ENCODE measurements at regions not wholly inside any gene's neighbourhood (a gene's known extent, or its start where the extent isn't known, plus 50 kb on each side); places are given as distances from the start of the nearest gene placed in this dataset.

DNA sequence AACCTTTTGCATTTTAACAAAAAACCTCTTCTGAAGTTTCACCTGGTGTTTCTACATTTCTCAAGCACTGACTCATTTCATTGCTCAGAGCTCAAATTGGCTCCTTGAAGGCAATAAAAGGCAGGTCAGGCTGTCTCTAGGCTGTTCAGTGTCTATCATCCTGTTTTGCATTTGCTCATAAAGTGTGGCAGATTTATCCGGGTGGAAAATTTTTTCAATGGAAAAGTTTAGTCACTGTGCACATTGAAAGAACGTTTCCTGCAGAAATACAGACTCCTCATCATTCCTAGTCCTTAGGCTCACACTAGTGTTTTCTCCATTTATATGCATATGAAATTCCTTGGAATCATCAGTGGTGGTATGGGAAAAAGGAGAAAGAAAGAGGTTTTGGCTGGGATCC, 114.2 kb upstream of the DGKB start:
- no peak overlapping the region for H3K27ac Mint-ChIP-seq
- Histone ChIP-seq H3K4me1 (ENCODE audit: insufficient read depth, low read length) (no peaks in the 10 kb centered on the region), H3K27ac (ENCODE audit: low read depth in 1 of 2, low read length in 2 of 2) (no peak overlapping the region), H3K4me3 (ENCODE audit: low read length) (no peak overlapping the region), H3K36me3 (ENCODE audit: insufficient read depth, low read length) (no peaks in the 10 kb centered on the region), H3K27me3 (ENCODE audit: control insufficient read depth in 1 of 2, insufficient read depth in 2 of 2, low read length in 2 of 2) (no peaks in the 10 kb centered on the region), H3K9me3 (ENCODE audit: control insufficient read depth in 1 of 2, insufficient read depth in 1 of 2, low read length in 2 of 2) (no peaks in the 10 kb centered on the region)
- no peak overlapping the region for H3K4me3 Mint-ChIP-seq
- CTCF ChIA-PET: interaction anchor here (1.1 kb wide), 1 partner anchor 15 kb away, joined by 3 read pairs; no protein-coding TSS in a partner anchor
- DNase-seq: no peak
- no peaks in the 10 kb centered on the region for H3K36me3 Mint-ChIP-seq (ENCODE audit: low read depth)
- TF ChIP-seq, protein P1, sequence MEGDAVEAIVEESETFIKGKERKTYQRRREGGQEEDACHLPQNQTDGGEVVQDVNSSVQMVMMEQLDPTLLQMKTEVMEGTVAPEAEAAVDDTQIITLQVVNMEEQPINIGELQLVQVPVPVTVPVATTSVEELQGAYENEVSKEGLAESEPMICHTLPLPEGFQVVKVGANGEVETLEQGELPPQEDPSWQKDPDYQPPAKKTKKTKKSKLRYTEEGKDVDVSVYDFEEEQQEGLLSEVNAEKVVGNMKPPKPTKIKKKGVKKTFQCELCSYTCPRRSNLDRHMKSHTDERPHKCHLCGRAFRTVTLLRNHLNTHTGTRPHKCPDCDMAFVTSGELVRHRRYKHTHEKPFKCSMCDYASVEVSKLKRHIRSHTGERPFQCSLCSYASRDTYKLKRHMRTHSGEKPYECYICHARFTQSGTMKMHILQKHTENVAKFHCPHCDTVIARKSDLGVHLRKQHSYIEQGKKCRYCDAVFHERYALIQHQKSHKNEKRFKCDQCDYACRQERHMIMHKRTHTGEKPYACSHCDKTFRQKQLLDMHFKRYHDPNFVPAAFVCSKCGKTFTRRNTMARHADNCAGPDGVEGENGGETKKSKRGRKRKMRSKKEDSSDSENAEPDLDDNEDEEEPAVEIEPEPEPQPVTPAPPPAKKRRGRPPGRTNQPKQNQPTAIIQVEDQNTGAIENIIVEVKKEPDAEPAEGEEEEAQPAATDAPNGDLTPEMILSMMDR (IDR thresholded peaks at IDR 0.05): no peak
- POLR2A ChIA-PET: no interaction called here
- ATAC-seq (ENCODE audit: poor library complexity): no peak
- H3K4me1 Mint-ChIP-seq (ENCODE audit: low read depth): no peaks in the 10 kb centered on the region
- H3K9me3 Mint-ChIP-seq: no peaks in the 10 kb centered on the region
- intact Hi-C loops (cut with DNase I, micrococcal nuclease): no loop called here
- no peaks in the 10 kb centered on the region for H3K27me3 Mint-ChIP-seq

DNA sequence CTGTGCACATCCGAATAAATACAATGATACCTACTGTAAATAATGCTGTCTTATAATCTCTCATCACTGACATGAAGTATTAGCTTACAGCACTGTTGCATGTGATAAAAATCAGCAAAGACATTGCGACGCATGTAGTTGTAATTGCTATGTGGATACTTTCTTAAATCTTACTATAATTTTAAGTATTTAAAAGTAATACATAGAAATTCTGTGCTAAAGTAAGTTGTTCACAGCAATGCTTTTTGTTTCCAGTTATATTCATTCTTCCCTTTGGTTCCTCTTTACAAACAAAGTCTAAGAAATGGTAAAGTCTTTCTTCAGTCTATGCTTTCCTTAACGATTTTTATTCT, 113.7 kb upstream of the DGKB start:
- ATAC-seq (ENCODE audit: poor library complexity) (no peak), DNase-seq (no peak)
- Mint-ChIP-seq H3K27ac (no peak overlapping the region), H3K27me3 (no peaks in the 10 kb centered on the region), H3K4me1 (ENCODE audit: low read depth) (no peaks in the 10 kb centered on the region), H3K36me3 (ENCODE audit: low read depth) (no peaks in the 10 kb centered on the region), H3K9me3 (no peaks in the 10 kb centered on the region), H3K4me3 (no peak overlapping the region)
- ChIA-PET POLR2A (no interaction called here), CTCF (interaction anchor here (1.1 kb wide), 1 partner anchor 16 kb away, joined by 3 read pairs; no protein-coding TSS in a partner anchor)
- TF ChIP-seq, protein P1 (IDR thresholded peaks at IDR 0.05): peak; percentile 6
- H3K27ac ChIP-seq (ENCODE audit: low read depth in 1 of 2, low read length in 2 of 2): no peak overlapping the region
- no peaks in the 10 kb centered on the region for H3K9me3 ChIP-seq (ENCODE audit: control insufficient read depth in 1 of 2, insufficient read depth in 1 of 2, low read length in 2 of 2)
- no peaks in the 10 kb centered on the region for H3K36me3 ChIP-seq (ENCODE audit: insufficient read depth, low read length)
- intact Hi-C loops (cut with DNase I, micrococcal nuclease): no loop called here
- H3K4me1 ChIP-seq (ENCODE audit: insufficient read depth, low read length): no peaks in the 10 kb centered on the region
- no peaks in the 10 kb centered on the region for H3K27me3 ChIP-seq (ENCODE audit: control insufficient read depth in 1 of 2, insufficient read depth in 2 of 2, low read length in 2 of 2)
- H3K4me3 ChIP-seq (ENCODE audit: low read length): no peak overlapping the region

DNA sequence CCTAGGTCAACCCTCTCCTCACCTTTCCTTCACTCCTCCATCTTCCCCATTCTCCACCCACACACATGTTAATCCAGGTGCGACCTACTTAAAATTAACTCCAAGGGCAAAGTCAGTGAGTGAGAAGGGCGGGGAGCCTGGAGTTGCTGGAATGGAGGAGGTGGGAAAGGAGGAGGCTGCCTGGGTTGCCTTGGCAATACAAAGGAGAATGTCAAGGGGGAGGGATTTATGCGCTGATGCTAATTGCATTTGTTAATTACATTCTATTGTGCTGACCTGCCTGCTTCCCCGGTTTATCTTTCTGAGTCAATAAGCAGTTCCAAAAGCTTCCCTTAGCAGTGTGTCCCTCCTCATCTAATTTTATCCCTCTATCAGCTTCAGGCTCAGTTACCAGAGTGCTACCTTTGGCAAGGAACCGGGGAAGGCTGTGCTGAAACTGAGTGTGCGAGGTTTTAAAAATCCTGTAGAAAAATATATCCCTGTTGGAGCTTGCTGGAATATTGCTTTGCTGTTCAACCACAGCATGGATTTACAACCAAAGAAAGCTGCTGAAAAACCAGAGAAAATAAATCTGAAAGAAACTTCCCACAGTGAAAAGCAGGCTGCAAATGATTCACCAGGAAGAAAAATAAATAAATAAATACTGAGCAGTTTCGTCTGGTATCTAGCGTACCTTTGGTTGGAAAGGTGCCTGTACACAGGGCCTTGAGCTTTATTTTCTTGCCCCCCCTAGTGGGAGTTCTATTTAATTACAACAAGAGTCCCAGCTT, 113.2 kb upstream of the DGKB start:
- ChIA-PET CTCF (interaction anchor here (1.1 kb wide), 1 partner anchor 16 kb away, joined by 3 read pairs; no protein-coding TSS in a partner anchor), POLR2A (no interaction called here)
- H3K27ac Mint-ChIP-seq: no peak overlapping the region
- Histone ChIP-seq H3K36me3 (ENCODE audit: insufficient read depth, low read length) (no peaks in the 10 kb centered on the region), H3K27me3 (ENCODE audit: control insufficient read depth in 1 of 2, insufficient read depth in 2 of 2, low read length in 2 of 2) (no peaks in the 10 kb centered on the region), H3K27ac (ENCODE audit: low read depth in 1 of 2, low read length in 2 of 2) (no peak overlapping the region), H3K9me3 (ENCODE audit: control insufficient read depth in 1 of 2, insufficient read depth in 1 of 2, low read length in 2 of 2) (no peaks in the 10 kb centered on the region), H3K4me3 (ENCODE audit: low read length) (no peak overlapping the region), H3K4me1 (ENCODE audit: insufficient read depth, low read length) (no peaks in the 10 kb centered on the region)
- no peaks in the 10 kb centered on the region for H3K4me1 Mint-ChIP-seq (ENCODE audit: low read depth)
- H3K9me3 Mint-ChIP-seq: no peaks in the 10 kb centered on the region
- intact Hi-C loops (cut with DNase I, micrococcal nuclease): no loop called here
- H3K4me3 Mint-ChIP-seq: no peak overlapping the region
- peak in 3 of 14 experiments; percentile 22 to 35 (median 25) for DNase-seq
- TF ChIP-seq, protein P1 (IDR thresholded peaks at IDR 0.05): peak; percentile 47
- no peak for ATAC-seq (ENCODE audit: poor library complexity)
- no peaks in the 10 kb centered on the region for H3K27me3 Mint-ChIP-seq
- H3K36me3 Mint-ChIP-seq (ENCODE audit: low read depth): no peaks in the 10 kb centered on the region

All from CD4-positive, alpha-beta T cell (primary cell).